ENCODE measurements at regions not wholly inside any gene's neighbourhood (a gene's known extent, or its start where the extent isn't known, plus 50 kb on each side); places are given as distances from the start of the nearest gene placed in this dataset.

GRCh38 chr5:157922026-157922425 lies 63.1 kb upstream of the CLINT1 start:
- TF ChIP-seq CTCF (IDR thresholded peaks at IDR 0.05; ENCODE audit: low read length) (no peak), EZH2phosphoT487 (IDR thresholded peaks at IDR 0.05; ENCODE audit: low read length) (no peak), EZH2 (optimal IDR thresholded peaks at IDR 0.05; ENCODE audit: low read depth, low read length) (no peak)

Data from MM.1S (cell line).